HFF-Myc (cell line): ENCODE measurements at regions not wholly inside any gene's neighbourhood (a gene's known extent, or its start where the extent isn't known, plus 50 kb on each side); places are given as distances from the start of the nearest gene placed in this dataset.

ENCODE experiments used
- DNase-seq: peaks from one replicate; pipeline ENCODE4 v3.0.0-alpha.2; 2011; ENCODE audit warnings: low read depth; ENCODE audit errors: extremely low read depth
- H3K4me3 ChIP-seq: replicated peaks from 2 replicates; pipeline ENCODE4 v1.5.1; 2011; ENCODE audit warnings: low read depth, mild to moderate bottlenecking, control low read depth, low read length
- CTCF ChIP-seq: IDR thresholded peaks from 2 replicates; pipeline ENCODE4 v1.5.1; 2012; ENCODE audit warnings: mild to moderate bottlenecking, low read depth, low read length, control low read depth; ENCODE audit errors: missing control alignments

DNA sequence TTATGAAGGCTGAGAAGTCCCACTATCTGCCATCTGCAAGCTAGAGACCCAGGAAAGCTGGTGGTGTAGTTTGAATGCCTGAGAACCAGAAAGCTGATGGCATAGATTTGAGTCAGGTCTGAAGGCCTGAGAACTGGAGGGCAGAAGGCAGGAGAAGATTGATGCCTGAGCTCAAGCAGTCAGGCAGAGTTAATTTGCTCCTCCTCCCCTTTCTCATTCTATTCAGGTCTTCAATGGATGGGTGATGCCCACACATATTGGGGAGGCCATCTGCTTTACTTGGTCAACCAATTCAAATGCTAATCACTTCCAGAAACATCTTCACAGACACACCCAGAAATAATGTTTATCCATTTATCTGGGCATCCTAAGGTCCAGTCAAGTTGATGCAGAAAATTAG, 87.6 kb upstream of the CPLX2 start:
- no peak for TF ChIP-seq CTCF
- no peak for DNase-seq

DNA sequence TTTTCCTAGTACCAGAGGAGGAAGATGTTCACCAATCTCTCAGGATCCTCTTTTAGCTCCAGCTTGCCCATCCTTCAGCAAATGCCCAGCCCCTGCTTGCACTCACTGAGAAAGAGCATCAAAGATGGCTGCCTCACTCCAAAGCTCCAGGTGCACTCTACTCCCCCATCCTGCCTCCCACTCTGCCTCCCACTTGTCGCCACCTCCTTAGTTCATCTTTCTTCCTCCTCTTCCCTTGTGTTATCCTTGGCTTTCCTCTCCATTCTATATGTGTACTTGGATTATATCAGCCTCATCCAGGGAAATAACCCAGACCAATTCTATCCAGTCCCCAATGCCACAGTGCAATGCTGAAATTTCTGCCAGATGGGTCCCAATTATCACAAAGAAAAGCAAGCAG, 87.1 kb upstream of the CPLX2 start:
- no peak for DNase-seq
- no peak overlapping the region for H3K4me3 ChIP-seq
- no peak for TF ChIP-seq CTCF

More for the DNA sequence above, 87.6 kb upstream of the CPLX2 start:
- H3K4me3 ChIP-seq: no peak overlapping the region

DNA sequence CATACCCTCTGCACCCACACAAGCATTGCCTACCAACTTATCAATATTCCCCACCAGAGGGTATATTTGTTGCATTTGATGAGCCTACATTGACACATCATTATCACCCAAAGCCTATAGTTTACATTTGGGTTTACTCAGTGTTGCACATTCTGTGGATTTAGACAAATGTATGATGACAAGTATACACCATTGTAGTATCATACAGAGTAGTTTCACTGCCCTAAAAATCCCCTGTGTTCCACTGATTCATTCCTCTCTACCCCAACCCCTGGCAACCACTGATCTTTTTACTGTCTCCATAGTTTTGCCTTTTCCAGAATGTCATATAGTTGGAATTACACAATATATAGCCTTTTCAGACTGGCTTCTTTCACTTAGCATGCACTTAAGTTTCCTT, 85.7 kb upstream of the CPLX2 start:
- no peak for DNase-seq
- no peak for TF ChIP-seq CTCF
- H3K4me3 ChIP-seq: no peak overlapping the region

DNA sequence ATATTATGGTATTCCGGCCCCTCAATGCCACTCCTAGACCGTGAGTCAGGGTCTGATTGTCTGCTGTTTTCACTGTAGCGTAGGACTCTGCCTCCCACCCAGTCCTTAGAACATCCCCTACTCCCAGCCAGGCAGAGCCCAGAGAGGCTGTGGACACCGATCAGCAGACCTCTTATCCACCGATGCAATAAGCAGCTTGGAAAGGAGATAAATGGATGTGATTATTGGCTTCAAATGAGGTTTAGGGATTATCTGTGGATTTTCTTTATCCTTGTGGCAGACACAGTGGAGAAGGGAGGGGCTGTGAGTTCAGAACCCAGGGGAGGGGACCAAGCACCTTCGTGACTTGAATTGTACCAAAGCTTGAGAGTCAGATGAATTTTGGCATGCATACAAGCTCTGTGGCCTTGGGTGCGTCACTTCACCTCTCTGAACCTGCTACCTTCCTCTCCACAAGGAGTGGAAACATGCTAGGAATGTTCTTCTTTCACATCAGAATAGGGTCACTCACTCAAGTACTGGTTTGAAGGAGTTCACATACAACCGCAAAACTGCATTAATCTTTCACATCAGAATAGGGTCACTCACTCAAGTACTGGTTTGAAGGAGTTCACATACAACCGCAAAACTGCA, 83.1 kb upstream of the CPLX2 start:
- TF ChIP-seq CTCF: no peak
- no peak for DNase-seq
- no peak overlapping the region for H3K4me3 ChIP-seq

- H3K4me3 ChIP-seq: no peak overlapping the region
- DNase-seq: no peak
- no peak for TF ChIP-seq CTCF
These were observed 81.7 kb upstream of the CPLX2 start for GRCh38 chr5:175789670-175790069.

DNA sequence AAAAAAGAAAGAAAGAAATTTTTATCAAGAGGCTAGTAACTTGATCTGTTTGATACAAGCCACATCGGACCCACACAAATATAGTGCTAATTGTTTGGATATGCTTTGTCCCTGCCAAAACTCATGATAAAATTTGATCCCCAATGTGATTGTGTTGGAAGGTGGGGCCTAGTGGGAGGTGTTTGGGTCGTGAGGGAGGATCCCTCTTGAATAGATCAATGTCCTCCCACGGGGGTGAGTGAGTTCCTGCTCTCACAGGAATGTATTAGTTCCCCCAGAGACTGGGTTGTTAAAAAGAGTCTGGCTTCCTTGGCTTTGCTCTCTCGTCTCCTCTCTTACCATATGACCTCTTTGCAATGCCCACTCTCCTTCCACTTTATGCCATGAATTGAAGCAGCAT, 80.6 kb upstream of the CPLX2 start:
- no peak overlapping the region for H3K4me3 ChIP-seq
- no peak for DNase-seq
- TF ChIP-seq CTCF: no peak

- DNase-seq: no peak
- no peak for TF ChIP-seq CTCF
- no peak overlapping the region for H3K4me3 ChIP-seq
These were observed 75.4 kb upstream of the CPLX2 start for GRCh38 chr5:175795959-175796358.
